NCI-H345 (cell line): ENCODE measurements at regions not wholly inside any gene's neighbourhood (a gene's known extent, or its start where the extent isn't known, plus 50 kb on each side); places are given as distances from the start of the nearest gene placed in this dataset.

Experiments
- DNase-seq: peaks from one replicate; lab custom pipeline; 2025; lab: John Stamatoyannopoulos, UW

DNA sequence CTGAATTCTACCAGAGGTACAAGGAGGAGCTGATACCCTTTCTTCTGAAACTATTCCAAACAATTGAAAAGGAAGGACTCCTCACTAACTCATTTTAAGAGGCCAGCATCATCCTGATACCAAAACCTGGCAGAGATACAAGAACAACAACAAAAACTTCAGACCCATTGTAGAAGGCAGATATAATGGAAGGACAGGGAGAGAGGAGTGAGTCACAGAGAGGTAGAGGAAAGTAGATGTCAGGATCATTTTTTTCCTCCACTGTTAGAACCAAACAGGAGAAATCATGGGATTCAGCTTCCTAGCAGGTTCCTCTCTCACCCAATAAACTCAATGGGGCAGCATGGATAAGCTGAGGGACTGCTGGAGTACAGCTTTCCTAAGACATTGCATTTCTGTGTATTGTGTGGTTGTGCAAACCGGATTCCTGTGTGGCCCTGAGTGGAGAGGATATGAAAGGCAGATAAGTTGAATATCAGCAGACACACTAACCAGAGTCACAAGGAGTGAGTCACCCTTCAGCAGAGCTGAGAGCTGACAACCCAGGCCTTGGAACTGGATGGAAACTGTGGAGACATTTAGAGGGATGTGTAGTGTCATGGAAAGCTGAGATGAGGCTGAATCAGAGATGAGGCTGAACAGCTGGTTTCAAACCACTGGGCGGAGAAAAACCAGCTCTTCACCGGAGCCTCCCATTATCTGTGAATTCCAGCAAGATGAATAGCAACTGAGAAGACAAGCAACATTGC is 60.9 kb upstream of the MMADHC start:
- DNase-seq, result no peak

DNA sequence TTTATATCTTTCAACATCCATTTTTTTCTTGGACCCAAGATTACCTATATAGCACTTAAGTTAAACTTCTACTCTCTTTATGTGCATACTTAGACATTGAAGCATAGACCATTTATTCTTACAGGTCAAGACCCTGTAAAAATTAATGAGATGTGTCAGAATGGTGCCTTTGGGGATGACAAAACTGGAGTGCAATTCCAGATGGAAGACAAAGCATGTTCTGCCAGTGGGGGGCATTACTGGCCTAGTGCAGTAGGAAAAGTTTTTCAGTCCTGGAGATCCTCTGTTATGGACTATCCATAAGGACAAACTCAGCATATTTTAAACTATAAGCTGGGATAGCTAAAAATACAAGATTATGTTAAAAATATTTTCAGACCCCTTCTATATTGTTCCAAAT is 57.8 kb upstream of the MMADHC start:
- no peak for DNase-seq
